ENCODE measurements at regions not wholly inside any gene's neighbourhood (a gene's known extent, or its start where the extent isn't known, plus 50 kb on each side); places are given as distances from the start of the nearest gene placed in this dataset.

- DNase-seq, result no peak
Measured at GRCh38 chr10:129369566-129369965, 97.5 kb upstream of the MGMT start.

- DNase-seq, result no peak
Measured at GRCh38 chr10:129371541-129371940, 95.5 kb upstream of the MGMT start.

- DNase-seq, result no peak
Measured at GRCh38 chr10:129372172-129372571, 94.9 kb upstream of the MGMT start.

GRCh38 chr10:129373231-129373630, 93.8 kb upstream of the MGMT start:
- DNase-seq, result no peak

- no peak for DNase-seq
Measured at GRCh38 chr10:129373718-129374117, 93.3 kb upstream of the MGMT start.

GRCh38 chr10:129375171-129375570, 91.9 kb upstream of the MGMT start:
- no peak for DNase-seq

- no peak for DNase-seq
Measured at GRCh38 chr10:129375912-129376311, 91.1 kb upstream of the MGMT start.

- no peak for DNase-seq
Measured at GRCh38 chr10:129380279-129380678, 86.8 kb upstream of the MGMT start.

GRCh38 chr10:129381741-129382140, 85.3 kb upstream of the MGMT start:
- DNase-seq, result no peak

GRCh38 chr10:129382401-129382800, 84.6 kb upstream of the MGMT start:
- DNase-seq, result no peak

- DNase-seq, result no peak
Measured at GRCh38 chr10:129383651-129384050, 83.4 kb upstream of the MGMT start.

- DNase-seq, result no peak
Measured at GRCh38 chr10:129385600-129385999, 81.4 kb upstream of the MGMT start.

- DNase-seq, result no peak
Measured at GRCh38 chr10:129386415-129387257, 80.4 kb upstream of the MGMT start.

- no peak for DNase-seq
Measured at GRCh38 chr10:129387258-129387525, 79.8 kb upstream of the MGMT start.

- DNase-seq, result no peak
Measured at GRCh38 chr10:129388435-129388834, 78.6 kb upstream of the MGMT start.

GRCh38 chr10:129389194-129389593, 77.8 kb upstream of the MGMT start:
- DNase-seq, result no peak

- no peak for DNase-seq
Measured at GRCh38 chr10:129390147-129390546, 76.9 kb upstream of the MGMT start.

- no peak for DNase-seq
Measured at GRCh38 chr10:129390726-129391125, 76.3 kb upstream of the MGMT start.

- DNase-seq, result no peak
Measured at GRCh38 chr10:129391464-129391863, 75.6 kb upstream of the MGMT start.

GRCh38 chr10:129392855-129393254, 74.2 kb upstream of the MGMT start:
- DNase-seq, result no peak

GRCh38 chr10:129393812-129394211, 73.2 kb upstream of the MGMT start:
- DNase-seq, result no peak

GRCh38 chr10:129394518-129395328, 72.3 kb upstream of the MGMT start:
- DNase-seq, result no peak

GRCh38 chr10:129396021-129396722, 70.9 kb upstream of the MGMT start:
- no peak for DNase-seq
